T-helper 2 cell (primary cell): ENCODE measurements at regions not wholly inside any gene's neighbourhood (a gene's known extent, or its start where the extent isn't known, plus 50 kb on each side); places are given as distances from the start of the nearest gene placed in this dataset.

Source experiments
- DNase-seq, 5 experiments: peaks; one replicate each; pipeline versions ENCODE4 v3.0.0 to v3.0.0-alpha.2; 2012 to 2022

DNA sequence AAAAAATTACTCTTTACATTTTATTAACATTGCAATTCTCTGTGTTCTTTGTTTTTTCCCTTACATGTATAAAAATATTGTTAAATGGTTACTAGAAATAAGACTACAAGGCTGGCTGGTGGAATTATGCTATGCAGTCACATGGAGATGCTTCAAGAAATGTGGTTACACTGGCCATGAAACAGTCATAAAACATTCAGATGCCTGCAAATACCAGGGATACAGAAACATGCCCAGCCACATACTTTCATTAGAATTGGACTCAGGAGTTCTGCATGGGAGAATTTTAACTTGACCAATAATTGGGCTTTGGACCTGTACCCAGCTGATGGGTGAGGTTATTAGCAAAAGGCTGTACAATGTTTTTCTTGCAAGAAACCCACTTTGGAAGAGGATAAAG, 1407.7 kb upstream of the SLC10A2 start:
- no peak for DNase-seq

DNA sequence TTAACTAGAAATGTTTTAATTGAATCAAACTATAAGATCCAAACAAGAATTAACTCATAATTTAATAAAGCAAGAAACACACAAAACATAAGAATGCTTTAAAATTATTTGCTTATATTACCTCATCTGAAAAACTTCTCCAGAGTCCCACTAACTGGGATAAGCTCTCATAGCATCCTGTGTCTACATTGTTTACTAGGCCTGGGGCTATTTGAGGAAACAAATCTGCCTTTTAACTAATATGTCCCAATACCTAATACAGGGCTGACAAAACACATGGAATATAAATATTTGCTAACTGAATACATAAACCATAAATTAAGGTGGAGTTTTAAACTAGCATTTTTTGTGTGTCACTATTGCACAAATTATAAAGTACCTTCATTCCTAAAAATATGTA, 1399.8 kb upstream of the SLC10A2 start:
- DNase-seq: no peak

DNA sequence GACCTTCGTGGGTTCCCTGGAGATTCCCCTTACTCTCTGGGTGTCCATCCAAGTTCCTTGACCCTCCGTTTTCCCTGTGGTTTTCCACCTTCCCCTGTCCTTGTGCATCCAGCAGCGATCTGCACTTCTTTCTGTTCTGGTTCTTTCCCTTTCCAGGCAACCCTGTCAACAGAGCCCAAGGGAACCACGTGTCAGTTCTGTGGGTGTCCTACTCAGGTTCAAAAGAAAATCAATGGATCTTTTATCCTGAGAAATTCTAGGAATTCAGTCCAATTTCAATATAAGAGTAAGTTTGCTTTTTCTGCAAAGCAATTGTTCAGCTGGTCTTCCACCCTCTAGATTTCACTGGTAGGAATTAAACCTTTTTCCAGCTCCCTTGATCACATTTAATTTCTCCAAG, 1394.8 kb upstream of the SLC10A2 start:
- no peak for DNase-seq

DNA sequence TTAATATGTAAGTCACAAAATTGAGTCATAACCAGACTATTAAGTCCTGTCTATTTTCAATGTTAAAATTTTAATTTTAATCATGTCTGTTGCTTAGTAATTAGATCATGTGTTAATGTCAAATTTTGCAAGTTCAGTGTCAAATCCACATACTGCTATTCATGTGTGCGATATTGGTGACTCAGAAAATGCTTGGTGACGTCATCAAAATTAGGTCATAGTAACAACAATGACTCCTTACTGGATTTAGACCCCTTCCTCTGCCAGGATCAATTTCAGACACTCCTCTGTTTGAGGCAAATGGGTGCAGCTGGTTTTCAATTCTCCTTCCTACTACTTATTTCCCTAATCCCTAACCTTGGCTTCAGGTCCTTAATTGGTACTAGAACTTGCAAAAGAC, 1394.3 kb upstream of the SLC10A2 start:
- peak in 1 of 5 experiments; percentile 0 for DNase-seq

DNA sequence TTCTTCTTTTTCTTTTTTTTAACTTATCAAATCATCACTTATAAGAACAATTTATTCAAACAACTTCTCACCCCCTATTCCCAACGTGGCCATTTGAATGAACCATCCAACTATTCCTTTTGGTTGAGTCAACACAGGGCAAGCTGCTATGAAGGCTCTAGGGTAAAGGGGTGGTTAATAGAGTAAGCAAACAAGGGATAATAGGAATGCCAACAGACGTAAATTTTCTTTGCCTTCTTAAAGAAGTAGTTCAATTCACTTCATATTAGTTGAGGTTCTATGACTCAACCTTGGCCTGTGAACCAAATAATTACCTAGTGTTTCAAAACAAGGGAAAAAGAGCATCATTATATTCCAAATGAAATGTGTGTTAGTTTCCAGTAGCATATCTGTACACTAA, 1383.8 kb upstream of the SLC10A2 start:
- DNase-seq: no peak

DNA sequence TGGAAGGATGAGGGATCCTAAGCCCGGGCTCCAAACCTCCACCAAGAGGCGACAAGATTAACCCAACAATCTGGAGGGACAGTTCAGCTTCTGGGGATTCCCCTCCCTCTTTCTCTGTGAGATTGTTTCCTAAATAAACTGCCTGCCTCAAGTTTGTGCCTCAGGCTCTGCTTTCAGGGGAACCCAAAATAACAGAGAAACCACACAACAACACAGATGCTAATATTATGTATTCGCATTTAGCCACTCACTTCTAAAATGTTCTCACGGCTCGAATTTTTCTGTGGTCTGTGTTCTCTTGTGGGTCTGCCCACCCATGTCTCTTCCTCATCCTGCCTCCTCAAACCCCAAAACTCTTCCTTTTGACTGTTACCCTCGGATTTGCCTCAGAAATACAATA, 1381.1 kb upstream of the SLC10A2 start:
- DNase-seq: no peak

DNA sequence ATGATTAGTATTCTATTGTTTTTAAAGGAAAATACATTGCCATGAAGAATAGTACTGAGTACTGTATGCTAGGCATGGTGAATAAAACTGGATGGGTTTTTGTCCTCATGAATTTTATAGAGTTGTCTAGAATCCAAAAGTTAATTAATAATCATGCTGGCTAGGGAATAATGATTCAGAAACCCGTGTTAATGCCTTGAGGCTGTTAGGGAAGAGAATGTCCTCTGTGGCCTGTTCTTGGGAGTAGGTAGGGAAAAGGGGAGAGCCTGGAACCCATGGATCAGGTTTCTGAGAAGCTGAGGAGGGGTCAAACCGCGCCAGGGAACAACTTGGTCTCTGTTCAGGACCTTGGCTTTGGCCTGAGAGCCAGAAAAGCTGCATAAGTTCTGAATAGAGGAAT, 1376.3 kb upstream of the SLC10A2 start:
- no peak for DNase-seq

DNA sequence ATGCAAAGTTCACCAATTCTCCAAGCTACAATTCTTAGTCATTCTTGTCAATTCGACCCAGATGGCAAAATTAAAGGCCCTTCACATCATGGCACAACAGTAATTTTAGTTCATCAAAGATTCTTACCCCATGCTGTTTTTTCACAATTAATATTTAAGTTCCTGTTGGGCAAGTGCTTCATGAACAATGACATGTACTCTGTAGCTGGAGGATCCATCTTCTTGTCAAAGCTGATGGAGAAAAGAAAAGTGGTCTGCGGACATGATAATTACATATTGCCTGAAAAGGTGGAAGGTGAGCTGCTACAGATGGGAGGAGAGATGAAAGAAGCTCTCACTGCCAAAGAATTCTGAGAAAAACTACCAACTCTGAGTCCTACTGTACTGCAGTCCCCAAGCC, 1370.3 kb upstream of the SLC10A2 start:
- no peak for DNase-seq

DNA sequence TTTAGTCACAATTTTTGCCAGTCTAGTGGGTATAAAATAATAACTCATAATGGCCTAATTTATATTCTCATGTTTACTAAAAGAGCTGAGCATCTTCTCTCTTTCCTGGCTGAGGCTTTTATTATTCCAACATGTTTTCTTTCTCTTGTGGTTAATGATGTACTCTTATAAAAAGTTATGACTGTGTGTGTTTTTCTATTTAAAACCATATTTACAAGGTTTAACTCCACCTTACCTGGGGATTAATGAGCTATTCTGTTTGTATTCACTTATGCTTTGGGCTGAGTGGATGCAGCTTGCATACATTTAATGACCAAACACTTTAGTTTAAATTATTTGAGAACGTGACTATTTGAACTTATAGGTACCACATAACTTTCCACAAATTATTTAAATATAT, 1365.7 kb upstream of the SLC10A2 start:
- DNase-seq: no peak

DNA sequence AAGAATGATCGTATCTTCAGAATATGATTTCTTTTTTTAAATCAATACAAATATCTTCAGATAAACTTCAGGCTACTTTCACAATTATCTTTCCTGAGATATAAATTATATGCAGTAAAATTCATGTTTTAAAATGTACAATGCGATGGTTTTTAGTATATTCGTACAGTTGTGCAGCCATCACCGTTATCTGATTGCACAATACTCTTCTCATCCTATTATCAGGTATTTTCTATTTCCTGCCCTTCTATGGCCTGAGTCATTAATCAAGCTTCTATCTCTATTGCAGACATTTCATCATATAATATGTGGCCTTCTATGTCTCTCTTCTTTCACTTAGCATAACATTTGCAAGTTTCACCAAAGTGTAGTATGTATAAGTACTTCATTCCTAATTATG, 1360.2 kb upstream of the SLC10A2 start:
- DNase-seq: no peak

DNA sequence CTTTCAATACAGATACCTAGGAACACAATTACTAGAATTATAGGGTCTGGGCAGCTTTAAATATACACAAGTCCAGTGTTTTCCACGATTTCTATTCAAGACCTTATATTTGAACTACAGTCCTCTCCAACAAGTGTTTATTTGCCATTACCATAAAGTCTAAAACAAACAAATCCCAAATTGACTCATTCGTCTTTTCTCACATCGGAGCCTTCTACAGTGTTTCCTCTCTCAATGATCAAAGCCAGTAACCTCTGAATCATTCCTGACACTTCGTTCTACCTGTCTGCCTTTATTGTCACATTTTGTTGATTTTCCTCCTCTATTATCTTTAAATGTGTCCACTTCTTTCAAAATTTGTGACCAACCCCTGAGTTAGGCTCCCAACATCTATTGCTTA, 1356.5 kb upstream of the SLC10A2 start:
- DNase-seq: no peak

DNA sequence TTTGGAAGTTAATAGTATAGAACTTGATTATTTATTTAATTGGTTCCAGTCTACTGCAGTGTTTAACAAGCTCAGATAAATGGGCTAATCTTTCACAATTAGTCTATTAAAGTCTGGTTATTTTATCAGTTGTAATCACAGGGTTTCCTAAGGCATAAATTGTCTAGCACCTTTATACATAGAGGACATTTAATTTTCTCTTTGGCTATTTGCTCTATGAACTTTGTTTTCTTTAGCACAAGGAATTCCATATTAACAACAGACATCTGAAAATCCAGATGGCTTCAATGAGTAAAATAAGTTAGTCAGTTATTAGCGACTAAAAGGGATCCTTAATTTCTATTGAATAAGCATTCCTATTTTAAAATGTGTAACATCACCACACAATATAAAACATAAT, 1350.8 kb upstream of the SLC10A2 start:
- no peak for DNase-seq

DNA sequence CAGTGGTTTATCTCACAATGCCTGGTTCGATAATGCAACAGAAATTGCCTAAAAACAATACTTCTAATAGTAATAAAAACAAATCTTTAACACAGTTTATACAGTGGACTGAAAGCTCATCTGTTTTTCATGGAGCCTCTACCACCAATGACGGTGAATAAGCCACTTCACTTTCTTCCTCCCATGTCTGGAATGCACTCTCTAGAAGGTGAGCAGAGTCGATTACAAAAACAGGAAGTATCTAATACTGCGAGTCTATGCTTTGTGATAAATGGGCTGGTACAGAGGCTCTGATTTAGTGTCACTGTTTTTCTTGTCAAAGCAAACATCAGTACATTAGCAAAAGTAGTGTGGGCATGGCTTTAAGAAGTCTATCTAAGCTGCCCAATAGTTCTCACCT, 1348.6 kb upstream of the SLC10A2 start:
- DNase-seq: no peak

DNA sequence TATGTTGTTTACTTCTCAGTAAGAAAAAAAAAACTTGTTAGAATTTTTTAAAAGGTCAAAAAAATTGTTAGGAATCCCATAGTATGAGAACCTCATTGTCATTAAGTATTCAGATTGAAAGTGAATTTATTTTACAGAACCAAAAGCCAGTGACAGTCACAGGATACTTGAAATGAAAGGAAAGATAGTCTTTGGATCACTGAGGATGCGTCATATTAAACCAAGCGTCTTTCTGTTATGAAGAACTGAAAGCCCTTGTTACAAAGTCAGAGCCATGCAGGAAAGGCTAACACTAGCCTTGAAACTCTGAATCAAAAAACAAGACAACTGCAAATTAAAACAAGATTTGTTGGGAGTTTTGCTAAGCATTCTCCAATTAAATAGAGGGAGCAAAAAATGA, 1348.0 kb upstream of the SLC10A2 start:
- DNase-seq: no peak

DNA sequence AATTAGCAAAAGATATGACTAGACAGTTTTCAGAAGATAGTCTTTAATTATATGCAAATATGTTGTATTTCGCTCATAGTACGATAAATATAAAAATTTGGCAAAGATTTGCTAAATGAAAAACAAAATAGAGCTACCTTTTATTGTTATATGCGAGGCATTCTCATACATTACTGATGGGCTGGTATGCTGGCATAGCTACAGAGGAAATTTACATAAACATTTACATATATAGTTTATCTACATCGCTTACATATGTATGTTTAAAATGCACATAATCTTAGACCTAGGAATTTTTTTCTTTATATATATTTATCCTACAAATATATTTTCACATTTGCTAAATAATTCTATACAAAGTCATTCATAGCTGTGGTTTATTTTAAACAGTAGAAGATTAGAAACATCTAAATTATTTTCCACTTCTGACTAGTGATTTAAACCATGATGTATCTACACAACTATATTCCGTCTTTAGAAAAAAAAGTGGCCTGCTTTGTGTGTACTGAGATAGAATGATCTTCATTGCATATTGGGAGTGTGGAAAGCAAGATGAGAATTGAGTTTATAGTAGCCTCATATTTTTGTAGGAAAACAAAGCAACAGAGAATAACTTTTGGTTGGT, 1345.0 kb upstream of the SLC10A2 start:
- DNase-seq: no peak

DNA sequence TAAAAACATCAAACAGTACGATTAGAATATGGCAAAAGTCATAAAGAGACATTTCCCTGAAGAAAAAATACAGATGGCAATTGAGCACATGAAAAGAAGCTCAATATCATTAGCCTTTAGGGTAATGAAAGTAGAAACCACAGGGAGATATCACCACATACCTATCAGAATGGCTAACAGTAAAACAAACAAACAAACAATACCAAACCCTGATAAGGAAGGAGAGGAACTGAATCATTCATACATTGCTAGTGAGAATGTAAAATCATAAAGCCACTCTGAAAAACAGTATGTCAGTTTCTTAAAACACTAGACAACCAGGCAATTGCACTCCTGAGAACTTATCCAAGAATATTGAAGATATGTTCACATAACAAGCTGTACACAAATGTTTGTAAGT, 1342.5 kb upstream of the SLC10A2 start:
- DNase-seq: no peak

DNA sequence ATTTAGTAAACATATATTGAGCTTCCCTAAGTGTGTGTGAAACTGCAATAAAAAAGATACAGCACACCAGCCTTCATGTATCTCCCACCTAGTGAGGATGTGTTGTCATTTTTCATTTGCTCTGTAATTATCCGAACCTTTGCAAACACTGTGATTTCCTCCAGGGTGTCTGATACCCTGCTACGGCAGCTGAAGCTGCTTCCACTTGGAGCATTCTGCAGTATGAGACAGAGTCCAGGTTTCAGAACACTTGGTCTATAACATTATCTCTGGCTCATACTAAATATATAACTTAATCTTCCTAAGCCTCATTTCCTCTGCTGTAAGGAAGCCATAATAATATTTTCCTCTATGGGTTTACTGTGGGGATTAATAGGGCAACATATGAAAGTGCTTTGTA, 1338.1 kb upstream of the SLC10A2 start:
- no peak for DNase-seq

DNA sequence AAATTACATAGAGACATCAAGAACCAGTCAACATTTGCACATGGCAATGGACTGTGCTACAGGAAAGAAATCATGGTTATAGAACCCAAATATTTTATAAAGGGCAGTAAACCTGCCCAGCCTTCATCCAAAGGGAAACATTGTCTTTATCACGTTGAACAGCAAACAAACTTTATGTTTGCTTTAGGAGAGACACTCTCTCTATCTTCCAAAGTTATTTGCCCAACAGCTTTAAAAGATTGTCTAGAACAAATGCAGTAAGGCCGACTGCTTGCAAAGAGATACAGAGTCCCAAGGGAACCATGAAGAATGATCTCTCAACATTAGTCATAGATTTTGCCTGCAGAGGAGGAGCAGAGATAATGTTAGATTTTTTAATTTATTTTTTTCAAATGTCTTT, 1323.5 kb upstream of the SLC10A2 start:
- DNase-seq: no peak

DNA sequence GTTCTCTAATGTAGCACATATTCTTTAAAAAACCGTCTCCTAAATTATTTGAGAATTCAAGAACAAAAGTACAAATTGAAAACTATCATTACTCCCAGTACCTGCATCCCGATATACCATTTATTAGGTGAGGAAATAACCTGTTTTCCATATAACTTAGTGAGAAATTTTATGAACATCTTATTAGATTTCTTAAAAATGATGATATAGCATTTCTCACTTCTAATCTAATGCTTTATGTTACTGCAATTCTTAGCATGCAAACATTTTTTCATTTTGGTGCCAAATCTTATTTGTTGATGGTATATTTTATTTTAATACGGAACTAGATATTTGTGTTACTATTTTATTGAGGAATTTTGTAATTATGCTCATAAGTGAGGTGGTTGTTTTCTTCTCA, 1321.3 kb upstream of the SLC10A2 start:
- no peak for DNase-seq

DNA sequence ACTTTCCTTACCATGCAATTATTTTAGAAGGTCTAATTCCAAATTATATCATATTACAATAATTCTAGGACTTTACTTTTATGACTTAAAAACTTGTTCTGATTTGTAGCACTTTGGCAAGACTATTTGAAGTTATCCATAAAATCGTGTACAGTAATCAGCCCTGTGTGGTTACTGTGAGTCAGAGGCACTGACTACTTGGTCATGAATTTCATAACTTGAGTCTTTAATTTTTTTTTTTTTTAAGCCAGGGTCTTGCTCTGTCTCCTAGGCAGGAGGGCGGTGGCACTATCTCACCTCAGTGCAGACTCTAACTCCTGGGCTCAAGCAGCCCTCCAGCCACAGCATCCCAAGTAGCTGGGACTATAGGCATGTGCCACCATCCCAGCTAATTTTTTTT, 1319.2 kb upstream of the SLC10A2 start:
- DNase-seq: no peak

DNA sequence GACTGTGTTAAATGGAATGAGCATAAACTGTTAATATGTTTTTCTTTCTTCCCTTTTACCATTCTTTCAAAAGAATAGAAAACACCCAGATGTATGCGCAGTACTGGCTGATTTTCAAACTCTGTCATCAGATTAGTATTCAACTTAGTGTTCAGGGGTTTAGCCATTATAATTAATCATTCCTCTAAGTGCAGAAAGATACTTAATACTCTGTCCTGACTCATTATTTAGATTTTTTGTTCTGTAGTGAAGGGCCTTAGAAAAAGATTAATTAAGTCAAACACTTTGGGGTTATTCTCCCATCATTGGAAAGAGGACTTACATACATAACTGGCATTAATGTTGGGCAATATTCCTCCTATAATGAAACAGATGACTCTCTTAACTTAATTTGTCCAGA, 1316.7 kb upstream of the SLC10A2 start:
- DNase-seq: no peak

DNA sequence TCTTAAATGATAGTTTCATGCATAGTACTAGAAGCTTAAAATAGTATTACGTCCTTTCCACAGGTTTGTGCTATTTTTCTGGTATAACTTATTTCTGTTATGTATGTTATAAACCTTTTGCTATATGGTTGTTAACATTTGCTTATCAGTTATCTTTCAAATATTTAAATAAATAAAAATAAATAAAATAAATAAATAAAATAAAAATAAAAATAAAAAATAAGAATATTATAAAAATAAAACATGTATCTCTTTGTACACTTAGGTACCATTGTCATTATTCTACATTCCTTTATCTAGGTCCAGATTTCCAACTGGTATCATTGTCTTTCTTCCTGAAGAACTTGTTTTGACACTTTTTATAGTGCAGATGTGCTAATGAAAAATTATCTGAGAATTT, 1310.4 kb upstream of the SLC10A2 start:
- no peak for DNase-seq

DNA sequence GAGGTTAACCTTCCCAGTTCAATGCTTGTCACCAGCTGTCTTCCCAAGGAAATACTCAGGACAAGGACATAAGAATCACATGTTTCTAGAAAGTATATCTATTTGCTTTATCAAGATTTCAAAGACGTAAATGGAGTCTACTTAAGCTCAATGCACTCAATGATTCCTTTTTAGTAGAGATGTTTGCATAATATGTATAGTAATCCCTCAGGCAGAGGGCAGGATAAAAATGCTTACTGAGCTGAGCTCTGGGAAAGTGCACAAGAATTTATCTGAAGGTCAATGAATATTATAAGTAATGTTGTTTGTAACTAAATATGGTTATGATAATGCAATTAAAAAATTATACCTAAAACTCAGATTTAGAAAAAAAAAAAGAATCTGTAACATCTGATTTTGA, 1309.4 kb upstream of the SLC10A2 start:
- DNase-seq: no peak

DNA sequence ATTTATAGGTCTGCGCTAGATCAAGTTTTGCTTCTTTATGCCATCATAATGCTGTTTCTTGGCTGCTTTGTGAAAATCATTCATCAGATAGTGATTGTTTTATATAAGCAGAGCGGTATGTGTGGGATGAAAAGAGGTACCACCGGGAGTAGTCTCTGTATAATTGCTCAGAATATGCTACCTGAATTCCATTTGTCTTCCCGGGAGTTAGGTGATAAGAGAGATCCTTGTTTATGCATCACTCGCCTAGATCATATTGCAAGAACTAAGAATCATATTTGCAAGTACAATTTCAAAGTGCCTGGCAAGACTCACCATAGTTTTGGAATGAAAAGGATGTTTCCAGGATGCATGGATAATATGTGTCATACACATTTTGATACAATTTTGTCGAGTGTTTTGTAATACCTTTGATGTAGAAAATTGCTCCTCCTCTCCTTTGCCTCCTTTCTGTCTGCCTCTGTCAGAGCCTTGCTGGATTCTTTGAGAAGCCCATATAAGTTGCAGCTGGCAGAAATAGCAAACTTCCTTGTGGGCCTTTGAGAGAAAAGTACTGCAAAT, 1306.0 kb upstream of the SLC10A2 start:
- no peak for DNase-seq

DNA sequence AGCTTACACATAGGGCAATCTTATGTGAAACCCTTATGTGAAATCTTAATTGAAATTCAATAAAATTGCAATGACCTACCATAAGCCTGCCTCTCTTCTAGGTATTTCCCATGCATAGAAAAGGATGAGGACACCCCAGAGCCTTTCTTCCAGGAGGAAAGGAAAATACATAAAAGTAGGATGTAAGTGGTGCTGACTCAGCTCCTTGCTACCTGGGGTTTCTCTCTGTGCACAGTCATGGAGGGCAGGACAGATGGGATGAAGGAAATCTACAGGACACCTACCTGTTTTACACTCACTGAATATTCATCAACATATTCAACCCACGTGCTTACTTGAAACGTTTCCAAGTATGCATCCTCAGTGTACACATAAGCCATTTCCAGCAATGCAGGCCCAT, 1299.2 kb upstream of the SLC10A2 start:
- no peak for DNase-seq
